NCI-H2171 (cell line): ENCODE measurements at regions not wholly inside any gene's neighbourhood (a gene's known extent, or its start where the extent isn't known, plus 50 kb on each side); places are given as distances from the start of the nearest gene placed in this dataset.

ENCODE experiments used
- DNase-seq: peaks from one replicate; lab custom pipeline; 2025; lab: John Stamatoyannopoulos, UW

GRCh38 chr15:87239582-87240230 lies 1016.8 kb downstream of the NTRK3 start:
- no peak for DNase-seq

DNA sequence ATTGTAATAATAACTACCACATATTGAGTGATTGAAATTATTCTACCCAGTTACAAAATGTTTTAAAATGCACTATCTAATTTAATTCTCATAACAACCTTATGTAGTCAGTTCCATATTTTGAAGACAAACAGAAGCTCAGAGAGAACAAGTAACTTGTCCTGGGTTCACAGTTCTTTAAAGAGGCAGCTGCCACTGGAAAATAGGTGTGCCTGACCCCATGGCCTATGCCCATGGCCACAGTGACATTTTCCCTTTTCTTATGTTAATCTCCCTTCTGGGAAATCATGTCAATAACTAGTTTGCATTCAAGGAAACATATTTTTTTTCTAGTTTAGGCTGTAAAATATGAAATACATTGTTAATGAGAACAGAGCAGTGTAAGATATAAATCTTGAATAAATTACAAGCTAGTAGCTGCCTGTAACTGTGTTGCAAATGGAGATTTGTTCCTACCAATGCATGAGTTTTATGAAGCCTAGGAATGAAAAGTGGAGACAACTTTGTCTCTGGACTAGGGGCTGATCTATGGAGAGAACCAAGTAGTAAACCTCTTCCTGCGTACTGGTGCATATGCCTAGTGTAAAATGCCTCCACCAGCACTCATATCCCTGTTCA lies 1018.0 kb downstream of the NTRK3 start:
- DNase-seq: no peak

DNA sequence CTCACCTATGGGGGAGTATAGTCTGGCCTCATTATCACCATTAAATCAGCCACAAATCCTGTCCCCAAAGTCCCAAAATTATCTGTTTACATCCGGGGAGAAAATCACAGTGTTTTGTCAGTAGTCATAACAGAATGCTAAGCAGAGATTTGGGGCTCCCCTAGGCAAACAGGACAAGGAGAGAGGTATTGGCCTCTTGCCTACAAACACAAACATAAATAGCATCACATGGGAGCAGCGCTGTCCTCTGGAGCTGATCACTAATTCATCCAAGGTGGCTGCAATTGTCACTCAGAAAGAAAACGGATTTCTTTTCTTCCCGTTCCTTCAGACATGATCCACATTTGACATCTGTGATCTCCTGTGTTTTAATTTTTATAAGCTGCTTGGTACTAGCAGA lies 1028.1 kb downstream of the NTRK3 start:
- no peak for DNase-seq

DNA sequence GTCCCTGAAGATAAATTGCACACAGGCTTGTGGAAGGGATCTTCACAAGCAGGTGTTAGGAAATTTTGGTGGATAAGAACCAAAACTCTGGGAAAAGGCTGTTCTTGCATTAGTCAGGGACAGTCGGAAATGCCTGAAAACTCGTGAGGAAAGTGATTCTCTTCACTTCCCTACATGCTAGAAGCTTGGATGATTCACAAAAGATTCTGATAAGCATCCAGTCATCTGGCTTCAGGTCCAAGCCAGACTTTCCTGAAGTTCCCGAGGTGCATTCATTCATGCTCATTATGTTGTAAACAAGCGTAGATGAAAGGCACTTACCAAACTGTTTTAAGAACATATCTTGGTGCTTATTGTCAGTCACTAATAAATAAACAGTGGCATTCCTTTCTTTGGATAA lies 1028.7 kb downstream of the NTRK3 start:
- DNase-seq: no peak

GRCh38 chr15:87225436-87225835 lies 1031.1 kb downstream of the NTRK3 start:
- no peak for DNase-seq

DNA sequence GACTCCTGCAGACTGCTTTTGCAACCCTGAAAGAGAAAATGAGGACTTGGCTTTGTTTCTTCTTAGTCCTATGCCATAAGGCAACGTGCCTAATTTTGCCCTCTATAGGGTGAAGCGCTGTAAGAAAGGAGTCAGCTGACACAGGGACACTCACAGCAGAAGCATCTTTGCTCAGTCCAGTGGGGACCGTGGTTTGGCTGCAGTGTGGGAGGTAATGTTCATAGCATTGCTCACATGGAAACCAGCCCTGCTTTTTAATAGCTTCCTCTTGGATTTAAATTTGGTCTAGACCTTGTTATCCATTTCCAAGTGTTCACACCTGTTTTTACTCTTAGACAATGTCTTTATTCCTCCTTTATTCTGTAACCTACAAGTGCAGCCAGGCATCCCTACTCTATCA lies 1032.1 kb downstream of the NTRK3 start:
- DNase-seq: no peak

GRCh38 chr15:87219650-87220615 lies 1036.6 kb downstream of the NTRK3 start:
- DNase-seq: no peak

- DNase-seq: no peak
Observed at GRCh38 chr15:87215100-87215499, 1041.4 kb downstream of the NTRK3 start.

DNA sequence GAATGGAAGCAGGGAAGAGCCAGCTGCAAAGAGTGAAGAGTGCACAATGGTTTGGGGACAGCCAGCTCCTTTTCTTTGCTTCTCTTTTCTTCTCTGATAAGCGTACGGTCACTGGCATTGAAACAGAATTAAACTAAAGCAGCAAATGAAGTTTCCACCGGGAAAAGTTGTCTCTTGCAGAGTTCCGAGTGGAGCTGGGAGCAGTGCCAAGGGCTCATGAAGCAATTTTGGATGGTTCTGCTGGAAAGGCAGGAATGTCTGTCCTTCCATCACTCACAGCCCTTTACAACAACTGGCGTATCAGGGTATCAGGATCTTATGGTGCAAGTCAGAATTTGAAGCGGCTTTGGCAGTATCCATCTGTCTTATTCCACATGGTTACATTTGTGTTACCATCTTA lies 1042.9 kb downstream of the NTRK3 start:
- no peak for DNase-seq

DNA sequence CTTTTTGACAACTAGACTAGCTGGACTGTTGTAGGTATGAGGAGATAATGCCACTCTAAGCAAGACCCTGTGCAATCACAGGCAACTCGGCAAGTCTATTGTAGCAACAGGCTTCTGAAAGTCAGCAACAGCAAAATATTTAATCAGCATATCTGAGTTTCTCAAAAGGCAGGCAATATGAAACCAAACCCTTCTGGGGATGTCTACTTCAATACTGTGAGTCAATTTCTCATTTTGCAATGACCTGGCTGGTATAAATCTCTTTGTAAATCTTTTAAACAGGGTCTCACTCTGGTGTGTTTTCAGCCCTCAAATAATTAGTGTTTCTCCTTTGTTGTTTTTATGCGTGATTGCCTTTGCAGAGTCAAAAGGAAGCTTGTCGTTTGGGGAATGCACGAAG lies 1044.5 kb downstream of the NTRK3 start:
- DNase-seq: no peak

DNA sequence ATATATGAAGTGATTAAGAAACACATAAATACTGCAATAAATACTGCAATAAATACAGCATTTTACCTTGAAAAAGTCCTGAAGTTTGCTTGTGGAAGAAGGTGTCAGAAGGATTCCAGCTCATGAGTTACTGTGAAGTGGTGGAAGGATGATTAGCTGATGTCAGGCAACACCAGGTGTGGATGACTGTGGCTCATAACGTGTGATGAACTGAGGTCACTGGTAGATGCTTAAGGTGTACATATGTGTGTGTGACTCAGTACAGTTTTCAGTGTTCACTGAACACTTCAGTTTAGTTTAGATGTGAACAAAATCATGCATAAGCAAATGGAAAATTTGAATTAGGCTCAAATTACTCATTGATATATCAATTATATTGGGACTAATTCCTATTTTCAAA lies 1045.0 kb downstream of the NTRK3 start:
- no peak for DNase-seq

- DNase-seq: no peak
Observed at GRCh38 chr15:87209891-87210689, 1046.4 kb downstream of the NTRK3 start.

DNA sequence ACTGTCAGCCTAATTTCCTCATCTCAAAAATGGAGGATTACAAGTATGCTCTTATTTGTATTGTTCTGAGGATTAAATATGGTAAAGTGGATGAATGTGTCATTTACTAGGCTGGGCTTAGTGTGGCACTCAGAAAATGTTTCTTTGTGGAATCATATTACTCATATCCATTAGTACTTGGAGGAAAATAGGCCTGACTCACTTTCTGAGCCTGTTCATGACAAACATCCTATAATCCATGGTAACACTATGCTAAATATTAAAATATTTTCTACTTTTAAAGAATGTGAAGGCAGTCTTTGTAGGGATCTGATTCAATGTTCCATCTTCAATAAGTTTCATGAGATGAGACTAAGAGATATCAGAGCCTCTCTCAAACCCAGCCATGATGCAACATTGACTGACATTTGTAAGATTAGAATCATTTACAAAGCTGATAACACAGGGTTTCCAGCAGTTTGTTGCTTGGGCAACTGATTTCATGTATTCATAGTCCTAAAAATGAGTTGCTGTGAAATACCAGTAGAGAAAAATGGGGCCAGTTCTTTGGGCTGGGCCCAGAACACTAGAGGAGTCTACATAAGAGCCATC lies 1048.5 kb downstream of the NTRK3 start:
- peak; percentile 21 for DNase-seq

- DNase-seq: no peak
Observed at GRCh38 chr15:87207251-87207650, 1049.3 kb downstream of the NTRK3 start.

DNA sequence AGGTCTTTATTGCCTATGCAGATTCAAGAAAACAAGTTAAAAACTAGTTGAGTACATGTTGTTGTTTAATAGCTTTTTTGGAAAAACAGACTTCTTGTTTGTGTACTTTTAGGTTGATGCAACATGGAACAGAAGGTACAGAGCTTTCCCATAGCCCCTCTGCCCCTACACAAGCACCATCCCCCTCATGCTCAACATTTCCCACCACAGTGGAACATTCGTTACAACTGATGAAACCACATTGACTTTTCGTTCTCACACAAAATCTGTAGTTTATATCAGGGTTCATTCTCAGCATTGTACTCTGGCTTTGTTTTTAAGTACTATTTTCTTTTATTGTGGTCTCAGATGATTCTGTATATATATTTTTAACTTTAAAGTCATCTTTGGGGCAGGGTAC lies 1054.6 kb downstream of the NTRK3 start:
- no peak for DNase-seq

DNA sequence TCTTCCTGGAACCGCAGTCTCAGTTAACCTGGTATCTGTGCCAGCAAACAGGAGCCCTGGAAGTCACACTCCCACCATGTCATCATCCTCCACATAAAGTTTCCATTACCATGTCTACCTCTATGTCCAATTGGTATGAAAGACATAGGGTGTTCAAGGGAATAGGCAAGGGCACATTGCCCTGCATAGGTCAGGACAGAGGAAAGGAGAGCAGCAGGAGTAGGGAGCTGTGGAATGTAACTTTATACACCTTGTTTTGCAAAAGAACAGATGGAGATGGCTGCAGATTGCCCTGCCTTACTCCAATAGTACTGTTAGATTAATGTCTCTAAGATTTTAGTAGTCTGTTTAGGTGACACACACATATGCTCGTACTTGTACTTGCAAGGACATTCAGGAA lies 1056.4 kb downstream of the NTRK3 start:
- peak; percentile 70 for DNase-seq

DNA sequence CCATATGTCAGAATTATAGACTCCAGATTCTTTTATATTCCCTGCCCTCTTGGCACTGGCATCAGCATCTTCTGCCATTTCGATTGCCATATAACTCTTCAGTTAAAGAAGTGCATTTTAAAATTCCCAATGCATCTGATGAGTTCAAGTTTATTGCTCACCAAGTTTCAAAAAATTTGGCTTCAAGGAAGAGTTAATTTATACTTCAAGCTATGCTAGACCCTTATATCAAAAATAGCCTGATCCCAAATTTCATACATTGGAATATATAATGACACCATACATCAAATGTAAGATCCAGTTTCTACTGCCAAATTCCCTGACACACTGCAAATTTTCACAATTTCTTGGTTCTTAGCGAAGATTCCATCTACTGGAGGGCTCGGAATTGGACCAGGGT lies 1058.6 kb downstream of the NTRK3 start:
- no peak for DNase-seq

- DNase-seq: no peak
Observed at GRCh38 chr15:87196498-87196897, 1060.0 kb downstream of the NTRK3 start.

GRCh38 chr15:87193481-87193880 lies 1063.1 kb downstream of the NTRK3 start:
- no peak for DNase-seq

- DNase-seq: no peak
Observed at GRCh38 chr15:87167706-87168105, 1088.0 kb downstream of the AGBL1 start.

GRCh38 chr15:87167055-87167454 lies 1087.4 kb downstream of the AGBL1 start:
- no peak for DNase-seq

DNA sequence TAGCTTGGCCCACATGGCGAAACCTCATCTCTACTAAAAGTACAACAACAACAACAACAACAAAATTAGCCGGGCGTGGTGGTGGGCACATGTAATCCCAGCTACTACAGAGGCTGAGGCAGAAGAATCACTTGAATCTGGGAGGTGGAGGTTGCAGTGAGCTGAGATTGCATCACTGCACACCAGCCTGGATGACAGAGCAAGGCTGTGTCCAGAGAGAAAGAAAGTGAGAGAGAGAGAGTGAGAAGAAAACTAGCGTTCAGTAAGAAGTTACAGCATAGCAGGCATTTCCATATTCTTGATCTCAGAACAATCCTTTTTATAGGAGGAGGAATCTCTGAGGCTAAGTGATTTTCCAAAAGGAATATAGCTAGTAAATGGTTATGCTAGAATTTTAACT lies 1076.1 kb downstream of the AGBL1 start:
- no peak for DNase-seq
